WTC11 (cell line): ENCODE measurements at regions not wholly inside any gene's neighbourhood (a gene's known extent, or its start where the extent isn't known, plus 50 kb on each side); places are given as distances from the start of the nearest gene placed in this dataset.

ENCODE experiments used
- ATAC-seq: fragments of 200-7000 bp; cut with Tn5 transposase; 2 replicates; pipeline ENCODE4 v1.10.0; 2021; ENCODE audit warnings: mild to moderate bottlenecking, moderate library complexity
- CTCF ChIA-PET: fragments of 300-600 bp; sonication (Branson Sonifier 250); formaldehyde crosslinking; loops from one replicate; lab custom pipeline; 2021; ENCODE audit warnings: antibody characterized with exemption; lab: Charles Lee
- POLR2A ChIA-PET: fragments of 350-600 bp; sonication (Branson Sonifier 250); formaldehyde crosslinking; loops from one replicate; lab custom pipeline; 2021; ENCODE audit warnings: antibody characterized with exemption; lab: Charles Lee
- DNase-seq: peaks from one replicate; pipeline ENCODE4 v3.0.0; 2021; ENCODE audit warnings: low spot score
- H3K27ac Mint-ChIP-seq: 2 replicates; pipeline ENCODE4 v1.8.0; 2021; ENCODE audit warnings: mixed read lengths
- H3K27me3 Mint-ChIP-seq: 2 replicates; pipeline ENCODE4 v1.8.0; 2021; ENCODE audit warnings: low read depth, mild to moderate bottlenecking, moderate library complexity, mixed read lengths
- H3K36me3 Mint-ChIP-seq: 2 replicates; pipeline ENCODE4 v1.8.0; 2021; ENCODE audit warnings: mixed read lengths
- H3K4me1 Mint-ChIP-seq: 2 replicates; pipeline ENCODE4 v1.8.0; 2022; ENCODE audit warnings: mixed read lengths
- H3K4me3 Mint-ChIP-seq: 2 replicates; pipeline ENCODE4 v1.8.0; 2021; ENCODE audit warnings: mild to moderate bottlenecking, moderate library complexity, mixed read lengths
- H3K9me3 Mint-ChIP-seq: 2 replicates; pipeline ENCODE4 v1.8.0; 2021; ENCODE audit warnings: mixed read lengths
- AR ChIP-seq: fragments of 250-450 bp; sonication (Bioruptor Pico); IDR thresholded peaks from 2 replicates; pipeline ENCODE4 v1.9.0; 2021; ENCODE audit warnings: mild to moderate bottlenecking
- ATF6 ChIP-seq: sonication (generic); formaldehyde crosslinking; IDR thresholded peaks from 2 replicates; pipeline ENCODE4 v1.8.1; 2023; ENCODE audit warnings: mild to moderate bottlenecking, missing genetic modification reagents
- CREM ChIP-seq: sonication (generic); formaldehyde crosslinking; IDR thresholded peaks from 2 replicates; pipeline ENCODE4 v1.8.1; 2022; ENCODE audit warnings: mild to moderate bottlenecking, missing genetic modification reagents, moderate library complexity
- ESRRA ChIP-seq: sonication (generic); formaldehyde crosslinking; IDR thresholded peaks from 2 replicates; pipeline ENCODE4 v1.8.1; 2022; ENCODE audit warnings: mild to moderate bottlenecking, missing genetic modification reagents, borderline replicate concordance
- FOXK1 ChIP-seq: sonication (generic); formaldehyde crosslinking; IDR thresholded peaks from 2 replicates; pipeline ENCODE4 v1.8.0; 2022; ENCODE audit warnings: mild to moderate bottlenecking, moderate library complexity, missing genetic modification reagents
- FOXP4 ChIP-seq: sonication (generic); formaldehyde crosslinking; IDR thresholded peaks from 2 replicates; pipeline ENCODE4 v1.8.0; 2022; ENCODE audit warnings: mild to moderate bottlenecking, missing genetic modification reagents
- GRHL2 ChIP-seq: fragments of 250-450 bp; sonication (Bioruptor Pico); IDR thresholded peaks from 2 replicates; pipeline ENCODE4 v1.8.0; 2022; ENCODE audit warnings: mild to moderate bottlenecking, moderate library complexity; ENCODE audit not compliant: insufficient replicate concordance, severe bottlenecking
- HMGXB4 ChIP-seq: sonication (generic); formaldehyde crosslinking; IDR thresholded peaks from 2 replicates; pipeline ENCODE4 v1.8.1; 2023; ENCODE audit warnings: mild to moderate bottlenecking, moderate library complexity, missing genetic modification reagents
- KAT7 ChIP-seq: sonication (generic); formaldehyde crosslinking; IDR thresholded peaks from 2 replicates; pipeline ENCODE4 v1.8.1; 2023; ENCODE audit warnings: missing genetic modification reagents, mild to moderate bottlenecking, borderline replicate concordance
- MLX ChIP-seq: sonication (generic); formaldehyde crosslinking; IDR thresholded peaks from 2 replicates; pipeline ENCODE4 v1.8.1; 2023; ENCODE audit warnings: mild to moderate bottlenecking, missing genetic modification reagents, moderate library complexity
- PRDM15 ChIP-seq: sonication (generic); formaldehyde crosslinking; IDR thresholded peaks from 2 replicates; pipeline ENCODE4 v1.8.0; 2022; ENCODE audit warnings: missing genetic modification reagents
- SOX15 ChIP-seq: fragments of 250-450 bp; sonication (Bioruptor Pico); IDR thresholded peaks from 2 replicates; pipeline ENCODE4 v1.9.0; 2021; ENCODE audit warnings: mild to moderate bottlenecking
- TCF7 ChIP-seq: sonication (generic); formaldehyde crosslinking; IDR thresholded peaks from 2 replicates; pipeline ENCODE4 v1.8.0; 2022; ENCODE audit warnings: mild to moderate bottlenecking, low read depth, missing genetic modification reagents, moderate library complexity
- TP53 ChIP-seq: sonication (generic); formaldehyde crosslinking; IDR thresholded peaks from 2 replicates; pipeline ENCODE4 v1.8.1; 2023; ENCODE audit warnings: mild to moderate bottlenecking, missing genetic modification reagents
- USF1 ChIP-seq: sonication (generic); formaldehyde crosslinking; IDR thresholded peaks from 2 replicates; pipeline ENCODE4 v1.8.0; 2022; ENCODE audit warnings: mild to moderate bottlenecking, missing genetic modification reagents
- USF2 ChIP-seq: sonication (generic); formaldehyde crosslinking; IDR thresholded peaks from 2 replicates; pipeline ENCODE4 v1.8.1; 2023; ENCODE audit warnings: mild to moderate bottlenecking, missing genetic modification reagents, moderate library complexity
- ZNF219 ChIP-seq: sonication (generic); formaldehyde crosslinking; IDR thresholded peaks from 2 replicates; pipeline ENCODE4 v1.8.0; 2023; ENCODE audit warnings: missing genetic modification reagents, mild to moderate bottlenecking, borderline replicate concordance

GRCh38 chr6:55100686-55101085 lies 73.6 kb upstream of the HCRTR2 start (continued):
- TF ChIP-seq AR (CRISPR knock-in tag), result no peak
- TF ChIP-seq, all 79 proteins: peak for 0

GRCh38 chr6:55101157-55101556 lies 73.2 kb upstream of the HCRTR2 start:
- no peak overlapping the region for H3K27ac Mint-ChIP-seq
- TF ChIP-seq FOXP4 (CRISPR knock-in tag), result no peak
- TF ChIP-seq CREM (CRISPR knock-in tag), result no peak
- TF ChIP-seq TCF7, result no peak
- no peak for TF ChIP-seq ATF6
- TF ChIP-seq TP53 (CRISPR knock-in tag), result no peak
- no peak for TF ChIP-seq FOXK1
- TF ChIP-seq SOX15 (CRISPR knock-in tag), result no peak
- no peak for TF ChIP-seq USF2 (CRISPR knock-in tag)
- TF ChIP-seq ZNF219 (CRISPR knock-in tag), result no peak
- TF ChIP-seq ESRRA, result no peak
- no peak for TF ChIP-seq KAT7 (CRISPR knock-in tag)
- no peak for TF ChIP-seq PRDM15 (CRISPR knock-in tag)
- TF ChIP-seq HMGXB4, result no peak
- no peak for TF ChIP-seq GRHL2 (CRISPR knock-in tag)
- TF ChIP-seq USF1 (CRISPR knock-in tag), result no peak
- TF ChIP-seq MLX (CRISPR knock-in tag), result no peak
- ATAC-seq (no peak), DNase-seq (no peak)
- H3K4me1 Mint-ChIP-seq, result peaks cover 31% of the 10 kb centered on the region
- ChIA-PET CTCF (interaction anchor here (1.4 kb wide), 1 partner anchor 32 kb away, joined by 5 read pairs; no protein-coding TSS in a partner anchor), POLR2A (no interaction called here)
- H3K36me3 Mint-ChIP-seq, result no peaks in the 10 kb centered on the region
- H3K27me3 Mint-ChIP-seq, result peaks cover 31% of the 10 kb centered on the region
- H3K9me3 Mint-ChIP-seq, result no peaks in the 10 kb centered on the region
- no peak overlapping the region for H3K4me3 Mint-ChIP-seq
